ENCODE measurements at regions not wholly inside any gene's neighbourhood (a gene's known extent, or its start where the extent isn't known, plus 50 kb on each side); places are given as distances from the start of the nearest gene placed in this dataset.
A peak's percentile ranks its signal among the peaks of the same experiment; 100 is the strongest.
"Not testable (repeated sequence)": the region's sequence is repeated elsewhere in the genome, so short reads cannot be mapped to it uniquely, and the experiment has no call there.

- DNase-seq: peak; percentile 89
These were observed 174.2 kb upstream of the SLC38A2 start for GRCh38 chr12:46546634-46547273.

GRCh38 chr12:46543378-46543795 lies 170.8 kb upstream of the SLC38A2 start:
- DNase-seq: not testable (repeated sequence)

- no peak for DNase-seq
These were observed 166.4 kb upstream of the SLC38A2 start for GRCh38 chr12:46538976-46539375.

- no peak for DNase-seq
These were observed 164.9 kb upstream of the SLC38A2 start for GRCh38 chr12:46537387-46537955.

GRCh38 chr12:46536316-46536715 lies 163.7 kb upstream of the SLC38A2 start:
- peak; percentile 91 for DNase-seq

- DNase-seq: peak; percentile 83
These were observed 163.3 kb upstream of the SLC38A2 start for GRCh38 chr12:46535907-46536306.

- peak; percentile 52 for DNase-seq
These were observed 162.8 kb upstream of the SLC38A2 start for GRCh38 chr12:46535376-46535775.

GRCh38 chr12:46534327-46534840 lies 161.8 kb upstream of the SLC38A2 start:
- DNase-seq: no peak

GRCh38 chr12:46533723-46534122 lies 161.2 kb upstream of the SLC38A2 start:
- no peak for DNase-seq

- DNase-seq: no peak
These were observed 159.2 kb upstream of the SLC38A2 start for GRCh38 chr12:46531804-46532203.

- DNase-seq: no peak
These were observed 158.6 kb upstream of the SLC38A2 start for GRCh38 chr12:46531059-46531785.

GRCh38 chr12:46530373-46531056 lies 157.9 kb upstream of the SLC38A2 start:
- no peak for DNase-seq

GRCh38 chr12:46526233-46526632 lies 153.7 kb upstream of the SLC38A2 start:
- no peak for DNase-seq

- DNase-seq: no peak
These were observed 152.2 kb upstream of the SLC38A2 start for GRCh38 chr12:46524778-46525177.

GRCh38 chr12:46523863-46524770 lies 151.5 kb upstream of the SLC38A2 start:
- no peak for DNase-seq

- no peak for DNase-seq
These were observed 150.9 kb upstream of the SLC38A2 start for GRCh38 chr12:46523446-46523845.

GRCh38 chr12:46522071-46522470 lies 149.5 kb upstream of the SLC38A2 start:
- DNase-seq: no peak

GRCh38 chr12:46521145-46521544 lies 148.6 kb upstream of the SLC38A2 start:
- peak; percentile 88 for DNase-seq

- no peak for DNase-seq
These were observed 146.8 kb upstream of the SLC38A2 start for GRCh38 chr12:46519407-46519806.

GRCh38 chr12:46518729-46519128 lies 146.2 kb upstream of the SLC38A2 start:
- no peak for DNase-seq

GRCh38 chr12:46518169-46518568 lies 145.6 kb upstream of the SLC38A2 start:
- DNase-seq: no peak

GRCh38 chr12:46517579-46517962 lies 145.0 kb upstream of the SLC38A2 start:
- DNase-seq: peak; percentile 20

Data from NCI-H82 (cell line).